Left lobe of liver (tissue), 2 donors: ENCODE measurements at regions not wholly inside any gene's neighbourhood (a gene's known extent, or its start where the extent isn't known, plus 50 kb on each side); places are given as distances from the start of the nearest gene placed in this dataset.
A peak's percentile ranks its signal among the peaks of the same experiment; 100 is the strongest.

Source experiments
- ATAC-seq: fragments of 200-7000 bp; cut with Tn5 transposase; one replicate; pipeline ENCODE4 v1.9.1; 2020; ENCODE audit warnings: mild to moderate bottlenecking, moderate library complexity
- DNase-seq: peaks from one replicate; pipeline ENCODE4 v3.0.0-alpha.2; 2020; ENCODE audit warnings: low spot score
- donor health status: DM: no; HTN: no; CAD: no; lungs with moderate emphysema.
- donor health status: DM: no; HTN: yes; CAD: no.

DNA sequence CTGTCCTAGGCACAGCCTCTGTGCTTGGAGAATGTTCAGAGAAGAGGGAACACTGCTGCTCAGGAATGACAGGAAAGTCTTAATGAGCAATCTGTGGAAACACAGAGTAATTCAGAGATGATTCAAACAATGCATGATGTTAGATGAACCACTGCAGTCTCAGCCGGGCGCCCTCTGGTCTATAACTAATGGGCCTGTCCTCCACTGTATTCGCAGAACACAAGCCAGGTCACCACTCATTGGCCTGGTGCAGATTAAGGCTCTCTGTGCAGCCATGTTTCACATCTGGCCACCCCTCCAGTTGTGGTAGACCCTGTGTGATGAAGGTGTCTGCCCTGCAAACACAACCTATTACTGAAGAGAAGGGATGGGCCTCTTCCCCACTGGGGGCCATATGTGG, 281.7 kb upstream of the ROPN1 start:
- ATAC-seq (no peak), DNase-seq (no peak)

DNA sequence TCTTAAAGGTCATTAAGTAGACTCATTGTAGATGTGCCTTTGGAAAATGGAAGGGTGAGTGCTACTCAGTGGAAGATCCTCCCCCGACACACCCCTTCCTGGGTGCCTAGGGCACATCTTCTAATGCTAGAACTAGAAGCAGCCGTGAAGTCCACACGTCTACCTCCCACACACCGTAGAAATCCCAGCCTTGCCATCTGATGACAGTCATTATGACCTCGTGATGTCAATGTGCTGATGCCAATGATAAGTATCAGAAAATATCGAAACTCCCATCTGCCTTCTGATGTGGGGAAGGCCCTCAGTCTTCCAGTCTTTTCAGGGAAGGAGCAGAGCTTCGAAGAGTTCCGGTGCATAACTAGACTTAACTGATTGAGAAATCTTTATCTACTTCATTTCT, 282.1 kb upstream of the ROPN1 start:
- ATAC-seq (no peak), DNase-seq (no peak)

DNA sequence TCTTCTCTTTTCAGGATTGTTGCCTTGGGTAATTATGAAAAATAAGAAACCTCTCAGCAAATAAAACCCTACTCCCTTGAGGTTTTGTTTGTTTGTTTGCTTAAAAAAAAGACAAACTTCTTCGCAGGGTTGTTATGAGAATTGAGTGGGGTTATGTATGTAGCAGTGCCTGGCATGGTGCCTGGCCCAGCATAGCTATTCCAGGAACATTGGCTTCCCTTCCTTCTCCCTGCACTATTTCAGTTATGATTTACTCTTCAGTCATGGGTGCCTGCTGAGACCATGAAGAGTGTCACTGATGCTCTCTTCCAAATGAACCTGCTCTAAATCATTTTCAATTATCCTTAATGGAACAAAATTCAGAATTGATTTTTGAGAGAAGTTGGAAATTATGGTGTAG, 283.5 kb upstream of the ROPN1 start:
- ATAC-seq (no peak), DNase-seq (no peak)

DNA sequence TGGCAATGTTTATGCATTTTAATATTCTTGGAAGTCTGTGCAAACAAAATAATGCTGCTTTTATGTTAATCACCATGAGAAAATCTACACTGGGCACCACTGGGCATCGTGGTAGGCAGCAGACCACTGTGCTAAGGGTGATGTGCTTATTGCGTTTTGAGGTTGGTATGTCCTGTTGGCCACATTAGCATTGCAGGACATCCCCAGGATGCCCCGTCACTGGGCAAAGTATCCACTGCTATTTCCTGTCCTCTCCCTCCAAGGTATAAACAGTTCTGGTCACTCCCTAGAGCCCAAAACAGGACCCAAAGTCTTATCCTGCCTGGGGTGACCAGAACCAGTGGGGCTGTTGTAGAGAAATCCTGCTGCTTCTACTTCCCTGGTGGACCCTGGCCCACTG, 284.2 kb upstream of the ROPN1 start:
- ATAC-seq: no peak
- no peak for DNase-seq

DNA sequence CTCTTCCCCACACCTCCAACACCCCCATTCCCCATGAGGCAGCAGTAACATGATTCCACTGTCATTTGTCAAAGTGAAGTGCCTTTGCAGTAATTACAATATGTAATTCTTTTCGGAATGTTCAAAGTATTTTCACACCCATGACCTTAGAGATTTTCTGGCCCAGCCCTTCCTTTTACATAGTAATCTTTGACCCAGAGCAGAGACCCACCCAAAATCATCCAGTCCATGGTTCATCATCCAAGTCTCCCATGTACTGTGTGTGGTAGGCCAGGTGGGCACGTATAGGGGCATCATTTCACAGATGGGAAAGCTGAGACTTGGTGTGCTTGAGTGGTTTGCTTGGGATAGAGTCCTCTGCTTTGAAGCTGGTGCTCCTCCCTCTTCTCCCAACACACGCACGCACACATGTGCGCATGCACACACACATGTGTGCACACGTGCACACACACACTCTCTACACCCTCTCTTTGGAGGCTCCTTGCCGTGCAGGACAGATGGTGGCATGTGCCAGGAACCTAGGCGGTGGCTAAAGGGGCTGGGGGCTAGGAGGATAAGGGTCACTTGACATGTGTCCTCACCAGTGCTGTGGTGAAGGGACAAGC, 284.7 kb upstream of the ROPN1 start:
- DNase-seq (no peak), ATAC-seq (no peak)

DNA sequence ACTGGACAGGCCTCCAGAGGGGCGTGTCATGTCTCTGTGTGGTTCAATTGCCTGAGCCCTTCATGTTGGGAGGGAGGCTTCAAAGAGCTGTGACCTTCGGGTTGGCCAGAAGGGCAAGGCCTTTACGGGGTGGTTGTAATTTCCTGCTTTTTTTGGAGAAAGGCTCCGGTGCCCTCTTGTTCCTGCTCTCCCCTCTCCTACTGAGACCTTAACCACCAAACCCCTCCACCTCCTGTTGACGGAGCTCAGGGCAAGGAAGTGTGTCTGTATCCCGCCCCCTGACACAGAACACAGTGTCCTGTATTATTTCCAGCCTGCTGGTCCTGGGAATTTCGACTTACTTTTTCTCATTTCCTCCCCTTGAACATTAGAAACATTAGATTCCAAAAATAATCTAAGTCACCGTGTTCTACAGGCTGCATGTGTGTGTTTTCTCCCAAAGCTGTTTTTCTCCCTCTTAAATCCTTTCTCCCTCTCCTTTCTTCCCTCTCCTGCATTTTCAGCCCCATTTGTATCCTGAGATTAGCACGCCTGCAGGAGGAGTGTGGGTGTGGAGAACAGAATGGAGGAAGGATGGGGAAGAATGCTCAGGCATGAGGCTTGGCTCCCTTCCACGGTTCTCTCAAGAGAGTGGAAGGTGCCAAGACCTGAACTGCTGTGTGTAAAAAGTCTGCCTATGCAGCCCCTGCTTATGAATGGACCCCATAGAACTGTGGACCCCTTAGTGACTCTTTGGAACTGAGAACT, 285.4 kb upstream of the ROPN1 start:
- ATAC-seq (peak; percentile 63), DNase-seq (no peak)

DNA sequence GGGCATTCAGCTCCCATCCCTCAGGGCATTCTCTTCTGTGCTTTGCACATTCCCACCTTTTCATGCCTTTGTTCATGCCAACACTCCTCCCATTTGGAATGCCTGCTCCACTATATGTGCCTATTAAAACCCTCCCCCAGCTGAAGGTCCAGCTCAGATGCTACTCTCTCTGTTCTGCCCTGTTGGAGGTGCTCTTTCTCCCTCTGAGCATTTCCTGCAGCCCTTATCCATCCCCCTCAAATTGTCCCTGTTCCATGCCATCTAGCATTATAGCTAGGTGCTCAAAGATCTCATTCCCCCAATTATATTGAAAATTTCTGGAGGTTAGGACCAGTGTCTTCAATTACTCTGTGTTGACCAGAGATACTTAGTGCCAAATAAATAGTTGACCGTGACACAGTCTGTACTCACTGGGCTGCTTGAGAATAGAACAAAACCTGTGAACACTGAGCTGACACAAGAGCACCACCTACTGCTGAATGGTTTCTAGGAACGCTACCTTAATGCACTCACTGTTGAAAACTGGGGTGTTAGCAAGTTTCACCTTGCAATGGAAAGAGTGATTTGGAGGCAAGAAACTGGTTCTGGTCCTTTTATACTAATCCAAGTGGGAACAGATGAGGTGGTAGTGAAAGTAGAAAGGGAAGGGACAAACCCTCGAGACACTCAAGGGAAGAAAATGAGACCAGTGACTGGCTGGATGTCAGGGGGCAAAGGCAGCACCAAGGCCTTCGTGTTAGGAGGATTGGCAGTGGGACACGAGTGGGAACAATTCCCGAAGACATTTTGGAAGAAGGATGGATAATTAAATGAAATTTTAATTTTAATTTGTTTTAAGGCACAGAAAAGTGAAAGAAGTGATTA, 289.8 kb upstream of the ROPN1 start:
- ATAC-seq (peak; percentile 76), DNase-seq (no peak)

DNA sequence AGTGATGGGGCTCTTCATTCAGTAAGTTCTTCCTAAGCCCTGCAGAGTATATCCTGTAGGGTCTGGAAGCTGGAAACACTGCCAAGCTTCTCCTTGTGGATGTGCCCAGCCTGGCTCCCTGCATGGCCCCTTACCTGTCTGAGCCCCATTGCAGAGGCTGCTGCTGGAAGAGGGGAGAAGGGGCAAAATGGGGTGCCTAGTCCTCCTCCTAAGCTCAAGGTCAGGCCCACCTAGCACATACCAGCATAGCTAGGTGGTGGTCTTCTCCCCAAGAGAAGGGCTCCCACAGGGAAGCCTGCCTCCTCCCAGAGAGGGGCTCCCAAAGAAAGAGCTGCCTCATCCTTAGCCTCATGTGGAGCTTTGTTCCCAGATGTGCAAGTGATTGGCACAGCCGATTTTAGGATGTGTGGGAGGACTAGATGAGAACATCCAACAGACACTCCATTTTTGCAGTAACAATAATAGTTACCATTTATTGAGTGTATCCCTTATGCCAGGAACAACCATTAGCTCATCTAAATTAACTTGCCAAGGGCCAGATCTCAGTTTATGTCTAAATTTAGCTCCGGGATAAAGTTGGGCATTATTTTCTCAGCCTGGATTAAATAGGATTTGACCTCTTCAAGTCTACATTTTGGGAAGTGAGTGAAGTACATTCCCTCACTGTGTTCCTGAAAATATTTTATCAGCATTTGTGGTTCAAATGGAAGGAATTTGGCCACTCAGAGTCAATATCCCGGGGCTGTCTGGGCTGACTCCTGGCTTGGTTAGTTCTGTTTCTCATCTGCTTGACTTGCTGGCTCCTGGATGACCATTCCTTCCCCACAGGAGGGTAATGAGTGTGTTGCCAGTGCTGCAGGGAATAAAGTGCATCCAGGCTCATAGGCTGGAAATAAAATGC, 291.1 kb upstream of the ROPN1 start:
- ATAC-seq (peak; percentile 18), DNase-seq (no peak)

DNA sequence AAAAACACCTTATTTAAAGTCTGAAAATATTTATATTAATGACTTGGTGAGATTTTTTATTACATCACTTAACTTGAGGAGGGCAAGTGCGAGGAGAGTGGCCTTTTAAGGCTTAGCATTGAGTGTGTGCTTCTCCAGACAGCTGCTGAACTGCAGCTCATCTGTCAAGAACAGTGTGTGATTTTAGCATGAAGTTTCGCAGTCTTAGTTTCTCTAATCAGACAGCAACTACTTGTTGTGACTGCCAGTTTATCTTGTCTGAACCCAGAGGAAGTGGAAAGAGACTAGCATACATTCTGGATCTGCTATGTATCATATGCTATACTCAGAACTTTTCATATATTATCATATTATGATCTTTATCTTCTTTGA, 291.7 kb upstream of the ROPN1 start:
- peak; percentile 18 for ATAC-seq
- no peak for DNase-seq

DNA sequence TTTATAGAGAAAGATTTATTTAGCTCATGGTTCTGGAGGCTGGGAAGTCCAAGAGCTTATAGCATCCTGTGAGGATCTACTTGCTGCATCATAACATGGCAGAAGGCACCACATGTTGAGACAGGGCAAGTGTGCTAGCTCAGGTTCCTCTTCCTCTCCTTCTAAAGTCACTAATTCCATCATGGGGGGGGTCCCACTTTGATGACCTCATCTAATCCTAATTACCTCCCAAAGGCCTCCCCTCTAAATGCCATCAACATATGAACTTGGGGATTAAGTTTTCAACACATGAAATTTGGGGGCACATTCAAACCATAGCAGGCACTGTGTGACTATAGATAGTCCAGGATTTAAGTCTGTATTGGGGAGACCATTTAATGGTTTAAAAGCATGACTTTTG, 297.1 kb upstream of the ROPN1 start:
- no peak for DNase-seq
- ATAC-seq: no peak

DNA sequence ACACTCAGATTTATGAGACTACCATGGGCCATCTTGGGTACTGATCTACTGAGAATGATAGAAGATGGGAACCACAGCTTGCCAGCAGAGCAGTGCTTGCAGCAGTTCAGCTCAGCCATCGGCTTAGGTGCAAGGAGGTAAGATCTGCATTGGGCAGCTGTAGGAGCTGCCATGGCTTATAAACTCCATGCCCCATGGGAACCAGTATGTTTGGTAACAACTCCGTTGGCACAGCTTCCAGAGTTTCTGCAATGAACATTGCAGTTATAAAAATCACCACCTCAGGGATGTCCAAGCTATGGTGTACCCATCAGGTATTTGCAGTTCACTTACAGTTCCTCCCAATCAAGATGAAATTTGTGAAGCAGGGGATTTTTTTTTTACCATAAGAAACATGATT, 299.1 kb upstream of the ROPN1 start:
- no peak for DNase-seq
- no peak for ATAC-seq

DNA sequence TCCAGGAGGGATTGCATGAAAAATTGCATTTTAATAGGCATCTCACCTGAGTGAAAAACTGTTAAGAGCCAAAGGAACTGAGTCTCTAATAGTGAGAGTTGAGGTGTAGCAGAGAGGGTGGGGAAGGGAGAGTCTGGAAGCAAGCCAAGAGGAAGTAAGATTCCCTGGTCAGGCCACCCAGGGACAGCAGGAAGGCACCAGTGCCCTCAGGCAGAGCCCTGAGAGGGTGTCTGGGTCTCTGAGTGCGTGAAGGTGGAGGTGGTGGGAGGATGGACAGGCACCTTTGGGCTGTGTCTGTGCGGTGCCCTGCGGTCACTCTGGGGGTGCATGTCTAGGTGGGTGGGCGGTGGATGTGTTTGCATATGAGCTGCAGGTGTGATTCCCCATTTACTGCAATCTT, 300.4 kb upstream of the ROPN1 start:
- DNase-seq (no peak), ATAC-seq (no peak)

DNA sequence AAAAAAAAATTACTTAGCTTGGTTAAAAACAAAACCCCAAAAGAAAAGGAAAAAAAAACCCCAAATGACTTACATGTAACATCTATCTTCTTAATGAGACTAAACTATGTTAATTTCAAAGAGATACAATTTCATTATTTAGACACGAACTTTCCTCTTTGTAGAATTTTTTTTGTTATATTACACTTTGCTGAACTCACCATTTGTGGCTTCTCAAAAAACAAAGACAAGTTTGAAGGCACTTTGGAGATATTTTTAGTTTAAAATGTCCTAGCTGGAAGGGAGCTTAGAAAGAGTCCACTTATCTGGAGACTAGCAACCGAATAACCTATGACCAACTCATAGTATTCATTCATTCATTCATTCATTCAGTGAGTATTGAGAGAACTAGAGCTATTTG, 301.7 kb upstream of the ROPN1 start:
- ATAC-seq: no peak
- no peak for DNase-seq

DNA sequence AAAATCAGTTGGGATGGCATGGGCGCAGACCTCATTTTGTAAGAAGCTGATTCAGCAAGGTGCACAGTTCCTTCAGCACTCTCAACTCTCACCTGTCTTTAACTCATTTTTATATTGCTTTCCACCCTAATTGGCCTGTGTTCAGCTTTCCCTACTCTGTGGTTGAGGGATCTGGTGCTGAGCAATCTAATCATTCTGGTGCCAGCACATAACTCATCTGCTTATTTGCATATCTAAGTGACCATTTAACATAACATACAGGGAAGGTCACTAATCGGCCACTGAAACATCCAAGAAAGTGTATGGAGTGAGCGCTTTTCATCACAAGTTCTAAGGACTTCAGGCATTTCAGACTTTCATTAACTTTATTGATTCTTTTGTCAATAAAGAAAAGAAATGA, 303.4 kb upstream of the ROPN1 start:
- no peak for ATAC-seq
- no peak for DNase-seq

DNA sequence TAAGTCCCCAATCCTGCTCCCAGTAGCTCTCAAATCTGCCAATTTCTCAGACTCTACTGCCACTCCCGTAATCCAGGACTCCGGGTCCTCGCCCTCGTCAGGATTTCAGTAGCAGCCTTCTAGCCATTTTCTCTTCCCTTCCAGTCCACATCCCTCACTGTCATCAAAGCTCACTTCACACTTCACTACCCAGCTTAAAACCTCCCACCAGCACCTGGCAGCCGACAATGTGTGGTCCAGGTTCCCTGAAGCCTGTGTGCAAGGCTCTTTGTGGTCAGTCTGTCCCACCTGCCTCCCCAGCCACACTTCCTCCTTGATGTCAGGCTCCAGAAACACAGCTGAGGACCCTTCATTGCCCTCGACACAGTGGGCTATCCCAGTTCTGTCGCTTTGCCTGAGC, 304.5 kb upstream of the ROPN1 start:
- DNase-seq (no peak), ATAC-seq (no peak)

DNA sequence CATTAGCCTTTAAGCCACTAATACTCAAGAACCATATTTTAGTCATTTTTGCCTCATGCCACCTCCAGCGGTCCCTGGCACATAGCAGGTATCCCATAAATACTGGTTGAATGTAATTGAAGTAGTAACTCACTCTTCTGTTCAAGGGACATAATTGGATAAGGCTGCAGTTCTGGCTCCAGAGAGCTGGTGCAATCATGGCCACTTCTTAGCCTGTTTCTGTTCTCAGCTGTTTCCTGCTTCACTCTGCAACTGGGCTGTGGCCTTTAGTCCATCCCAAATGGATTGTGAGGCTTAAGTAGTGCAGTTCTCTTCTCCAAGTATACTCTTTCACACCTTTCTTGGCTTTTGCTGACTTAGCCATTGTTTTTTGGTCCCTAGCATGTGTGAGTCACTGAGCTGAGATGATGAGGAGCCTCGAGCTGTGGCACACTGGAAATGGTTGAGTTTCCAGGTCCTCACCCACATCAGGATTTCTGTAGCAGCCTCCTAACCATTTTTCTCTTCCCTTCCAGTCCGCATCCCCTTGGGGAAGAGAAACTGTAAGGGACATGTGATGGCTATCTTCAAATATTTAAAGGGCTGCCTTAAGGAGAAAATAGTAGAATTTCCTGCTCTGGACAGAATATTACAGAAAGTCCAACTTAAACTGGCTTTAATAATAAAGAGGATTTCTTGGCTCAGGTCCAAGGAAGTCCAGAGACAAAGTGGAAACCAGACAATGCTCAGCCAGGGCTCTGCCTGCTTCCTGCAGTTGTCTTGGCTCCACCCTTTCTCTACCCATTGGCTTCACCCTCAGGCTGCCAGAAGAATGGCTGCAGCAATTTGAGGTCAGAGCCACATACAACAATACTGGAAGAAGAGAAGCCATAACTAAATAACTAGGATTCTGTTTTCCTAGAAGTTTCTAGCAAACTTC, 305.4 kb upstream of the ROPN1 start:
- ATAC-seq (peak; percentile 33), DNase-seq (no peak)

DNA sequence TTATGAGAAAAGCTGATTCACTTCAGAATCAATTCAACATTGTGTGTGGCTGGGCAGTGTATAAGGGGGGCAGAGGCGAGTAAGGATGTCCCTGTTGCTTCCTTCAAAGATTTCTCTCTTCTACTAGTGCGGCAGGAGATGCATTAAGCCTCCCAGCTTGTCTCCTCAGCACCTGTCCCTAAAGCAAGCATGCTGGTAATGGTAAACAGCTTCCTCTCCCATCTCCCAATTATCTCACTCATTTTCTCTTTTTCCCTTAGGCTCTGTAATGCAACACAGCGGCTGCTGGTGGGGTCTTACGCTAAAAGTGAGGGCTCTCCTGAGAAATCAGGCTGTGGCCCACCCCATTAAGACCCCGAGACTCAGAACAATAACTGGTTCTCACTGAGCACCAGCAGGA, 306.4 kb upstream of the ROPN1 start:
- DNase-seq (no peak), ATAC-seq (no peak)

DNA sequence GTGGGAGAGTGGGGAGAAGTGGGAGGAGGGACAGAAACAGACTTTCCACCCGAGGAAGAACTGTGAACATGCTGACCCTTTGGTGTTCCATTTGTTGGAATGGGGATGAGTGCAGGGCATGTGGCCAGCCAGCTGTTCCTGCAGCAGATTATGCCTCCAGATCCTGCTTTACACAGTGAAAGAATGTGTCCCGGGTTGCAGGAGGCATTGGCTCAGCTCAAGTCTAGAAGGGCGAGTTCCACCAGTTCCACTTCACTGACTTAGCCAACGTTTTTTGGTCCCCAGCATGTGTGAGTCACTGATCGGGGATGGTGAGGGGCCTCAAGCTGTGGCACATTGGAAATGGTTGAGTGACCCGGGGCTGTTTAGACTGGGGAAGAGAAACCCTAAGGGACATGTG, 307.0 kb upstream of the ROPN1 start:
- no peak for DNase-seq
- no peak for ATAC-seq

DNA sequence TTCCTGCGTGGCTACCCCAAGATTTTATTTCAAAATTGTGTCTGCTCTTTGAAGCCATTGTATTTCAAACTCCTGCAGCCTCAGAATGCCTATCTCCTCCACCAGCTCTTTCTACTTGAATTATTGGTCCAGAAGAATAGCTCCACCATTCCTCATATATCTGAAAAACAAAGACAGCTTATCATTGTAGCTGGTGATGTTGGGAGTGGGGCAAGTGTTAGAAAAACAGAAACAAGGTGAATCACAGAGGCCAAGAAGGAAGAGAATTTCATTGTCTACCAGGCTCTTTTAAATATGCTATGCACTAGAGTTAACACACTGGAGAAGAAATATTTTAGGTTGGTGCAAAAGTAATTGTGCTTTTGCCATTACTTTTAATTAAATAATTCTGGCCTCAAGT, 307.9 kb upstream of the ROPN1 start:
- ATAC-seq (no peak), DNase-seq (no peak)

DNA sequence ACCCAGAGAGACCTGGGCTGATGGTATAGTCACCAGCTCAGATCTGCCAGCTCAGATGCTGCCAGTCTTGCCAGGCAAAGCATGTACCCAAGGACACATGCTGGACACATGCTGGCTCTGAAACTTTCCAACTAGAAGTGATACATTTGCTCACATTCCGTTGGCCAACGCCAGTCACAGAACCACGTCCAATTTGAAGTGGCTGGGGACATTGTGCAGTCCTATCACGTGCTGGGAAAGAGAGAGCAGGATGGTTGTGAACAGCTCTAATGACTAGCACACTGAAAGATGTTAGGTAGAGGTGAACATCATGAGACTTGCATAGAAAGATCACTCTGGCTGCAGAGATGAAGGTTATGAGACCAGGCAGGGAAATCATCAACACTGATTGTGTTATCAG, 308.5 kb upstream of the ROPN1 start:
- DNase-seq (no peak), ATAC-seq (no peak)
